DMS 273 (cell line): ENCODE measurements at regions not wholly inside any gene's neighbourhood (a gene's known extent, or its start where the extent isn't known, plus 50 kb on each side); places are given as distances from the start of the nearest gene placed in this dataset.

Experiments
- DNase-seq: peaks from one replicate; lab custom pipeline; 2025; ENCODE audit not compliant: unreplicated experiment; lab: John Stamatoyannopoulos, UW

- DNase-seq = peak; percentile 74
Measured at GRCh38 chr9:18331808-18332209, 142.1 kb upstream of the ADAMTSL1 start.

GRCh38 chr9:18333157-18333556 is 140.8 kb upstream of the ADAMTSL1 start:
- no peak for DNase-seq

GRCh38 chr9:18335825-18336224 is 138.1 kb upstream of the ADAMTSL1 start:
- no peak for DNase-seq

- DNase-seq = no peak
Measured at GRCh38 chr9:18338042-18338441, 135.9 kb upstream of the ADAMTSL1 start.

GRCh38 chr9:18343784-18344183 is 130.2 kb upstream of the ADAMTSL1 start:
- no peak for DNase-seq

- DNase-seq = no peak
Measured at GRCh38 chr9:18346745-18347144, 127.2 kb upstream of the ADAMTSL1 start.

- peak; percentile 27 for DNase-seq
Measured at GRCh38 chr9:18347386-18348082, 126.4 kb upstream of the ADAMTSL1 start.

GRCh38 chr9:18348083-18348475 is 125.9 kb upstream of the ADAMTSL1 start:
- DNase-seq = no peak

- DNase-seq = no peak
Measured at GRCh38 chr9:18349530-18349929, 124.4 kb upstream of the ADAMTSL1 start.

- no peak for DNase-seq
Measured at GRCh38 chr9:18350036-18350435, 123.9 kb upstream of the ADAMTSL1 start.

- DNase-seq = no peak
Measured at GRCh38 chr9:18350995-18351595, 122.9 kb upstream of the ADAMTSL1 start.

GRCh38 chr9:18352711-18353110 is 121.2 kb upstream of the ADAMTSL1 start:
- DNase-seq = no peak

- DNase-seq = no peak
Measured at GRCh38 chr9:18353473-18353872, 120.5 kb upstream of the ADAMTSL1 start.

- no peak for DNase-seq
Measured at GRCh38 chr9:18357321-18357720, 116.6 kb upstream of the ADAMTSL1 start.

- no peak for DNase-seq
Measured at GRCh38 chr9:18358325-18358724, 115.6 kb upstream of the ADAMTSL1 start.

- DNase-seq = no peak
Measured at GRCh38 chr9:18359335-18359734, 114.6 kb upstream of the ADAMTSL1 start.

- DNase-seq = no peak
Measured at GRCh38 chr9:18360005-18360404, 113.9 kb upstream of the ADAMTSL1 start.

GRCh38 chr9:18361646-18362045 is 112.3 kb upstream of the ADAMTSL1 start:
- DNase-seq = no peak

GRCh38 chr9:18362166-18362565 is 111.8 kb upstream of the ADAMTSL1 start:
- no peak for DNase-seq

GRCh38 chr9:18362901-18363685 is 110.9 kb upstream of the ADAMTSL1 start:
- no peak for DNase-seq

- DNase-seq = no peak
Measured at GRCh38 chr9:18365651-18366050, 108.3 kb upstream of the ADAMTSL1 start.

GRCh38 chr9:18366184-18366583 is 107.8 kb upstream of the ADAMTSL1 start:
- DNase-seq = no peak
